GM18519 (cell line): ENCODE measurements at regions not wholly inside any gene's neighbourhood (a gene's known extent, or its start where the extent isn't known, plus 50 kb on each side); places are given as distances from the start of the nearest gene placed in this dataset.

Source experiments
- ATAC-seq: cut with Tn5 transposase; IDR thresholded peaks from one replicate; pipeline ENCODE4 v1.9.1; 2021; ENCODE audit warnings: mild to moderate bottlenecking, moderate library complexity; ENCODE audit not compliant: unreplicated experiment, low FRiP score

GRCh38 chr2:44825702-44826101 is 115.8 kb upstream of the SIX3 start:
- ATAC-seq, result no peak

- no peak for ATAC-seq
These were observed 114.9 kb upstream of the SIX3 start for GRCh38 chr2:44826601-44827000.

DNA sequence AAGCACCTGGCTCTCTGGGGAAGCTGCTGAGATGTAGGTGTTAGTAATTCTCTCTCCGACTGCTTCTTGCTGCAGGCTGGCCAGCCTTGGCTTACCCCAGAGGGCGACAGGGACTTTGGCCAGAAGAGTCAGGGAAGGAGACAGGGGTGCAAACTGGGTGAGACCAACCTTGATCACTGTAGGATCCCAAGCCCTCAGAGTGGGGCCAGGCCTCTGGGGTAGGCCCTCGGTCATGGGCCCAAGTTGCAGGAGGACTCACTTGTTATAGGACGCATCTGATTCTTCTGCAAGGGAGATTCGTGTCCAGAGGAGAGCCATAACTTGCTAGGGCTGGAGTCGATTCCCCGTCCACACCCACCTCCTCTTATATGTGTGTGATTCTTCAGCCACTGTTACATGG is 111.7 kb upstream of the SIX3 start:
- no peak for ATAC-seq

DNA sequence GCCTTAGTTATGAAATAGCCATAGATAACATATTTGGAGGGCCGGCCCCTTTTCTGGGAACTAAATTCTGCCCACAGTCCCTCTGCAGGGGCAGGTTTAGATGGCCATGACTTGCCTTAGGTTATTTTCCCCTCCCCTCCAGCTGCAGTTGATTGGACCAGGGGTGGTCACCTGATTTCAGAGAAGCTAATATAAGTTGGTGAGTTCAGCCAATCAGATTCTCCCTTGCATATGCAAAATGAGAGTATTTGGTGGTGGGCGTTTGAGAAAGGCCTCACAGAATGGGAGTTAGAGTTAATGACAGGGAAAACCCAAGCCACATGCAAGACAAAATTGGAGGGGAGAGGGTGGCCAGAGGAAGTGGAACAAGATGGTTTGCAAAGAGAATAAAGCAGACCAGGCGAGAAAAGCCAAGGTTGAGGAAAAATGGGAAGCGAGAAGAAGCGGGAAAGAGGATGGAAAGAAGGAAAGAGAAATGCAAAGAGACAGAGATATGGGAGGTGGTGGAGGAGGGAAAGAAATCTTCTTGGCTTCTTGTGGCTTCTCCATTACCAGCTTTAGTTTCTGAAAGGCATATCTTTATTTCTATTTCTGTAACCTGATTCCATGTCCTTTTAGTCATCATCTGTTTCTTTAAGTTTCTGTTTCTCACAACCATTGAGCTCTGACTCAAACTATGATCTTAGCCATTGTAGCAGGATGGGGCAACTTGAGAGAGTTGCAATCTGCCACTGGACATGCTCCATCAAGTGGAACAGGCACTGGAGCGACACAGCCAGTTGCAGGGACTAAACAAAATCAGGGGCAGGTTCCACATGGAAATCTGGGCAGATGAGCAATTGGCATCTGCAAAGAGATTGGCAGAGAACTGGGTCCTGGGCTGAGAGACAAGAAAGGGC is 108.1 kb upstream of the SIX3 start:
- ATAC-seq, result peak; percentile 59

- ATAC-seq, result no peak
These were observed 106.8 kb upstream of the SIX3 start for GRCh38 chr2:44834656-44835055.

DNA sequence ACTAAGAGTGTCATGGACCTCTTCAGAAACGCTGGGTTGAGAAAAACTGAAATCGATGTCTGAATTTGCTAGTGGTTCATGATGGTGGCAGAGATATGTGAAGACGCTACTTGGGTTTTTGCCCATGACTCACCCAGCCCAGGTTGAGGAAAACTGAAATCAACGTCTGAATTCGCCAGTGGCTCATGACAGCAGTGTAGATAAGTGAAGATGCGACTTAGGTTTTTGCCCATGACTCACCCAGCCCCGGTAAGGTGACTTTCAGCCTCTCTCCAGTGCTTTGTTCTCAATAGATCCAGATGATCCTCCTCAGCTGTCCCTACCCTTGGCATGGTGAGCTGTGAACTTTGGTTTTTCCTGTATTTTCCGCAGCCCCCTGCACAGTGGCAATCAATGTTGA is 105.3 kb upstream of the SIX3 start:
- no peak for ATAC-seq

DNA sequence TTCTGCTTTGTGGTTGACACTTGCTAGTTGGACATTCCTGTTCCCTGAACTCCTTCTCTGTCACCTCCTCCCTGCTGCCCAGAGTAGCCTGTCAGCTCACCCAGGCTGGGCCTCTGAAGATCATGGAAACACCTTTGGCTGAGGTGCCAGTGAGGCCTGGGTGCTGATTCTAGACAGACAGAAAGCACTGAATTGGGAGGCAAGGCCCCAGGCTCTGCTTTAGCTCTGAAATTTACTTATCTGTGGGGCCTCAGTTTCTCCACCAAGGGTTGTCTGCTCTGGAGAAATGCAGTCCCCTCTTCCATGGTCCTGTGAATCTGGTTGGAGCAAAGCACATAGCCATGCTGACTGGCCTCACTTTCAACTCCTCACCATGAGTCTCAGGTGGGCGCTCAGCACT is 104.6 kb upstream of the SIX3 start:
- no peak for ATAC-seq

GRCh38 chr2:44838116-44838790 is 103.2 kb upstream of the SIX3 start:
- no peak for ATAC-seq

GRCh38 chr2:44839370-44839769 is 102.1 kb upstream of the SIX3 start:
- ATAC-seq, result no peak

DNA sequence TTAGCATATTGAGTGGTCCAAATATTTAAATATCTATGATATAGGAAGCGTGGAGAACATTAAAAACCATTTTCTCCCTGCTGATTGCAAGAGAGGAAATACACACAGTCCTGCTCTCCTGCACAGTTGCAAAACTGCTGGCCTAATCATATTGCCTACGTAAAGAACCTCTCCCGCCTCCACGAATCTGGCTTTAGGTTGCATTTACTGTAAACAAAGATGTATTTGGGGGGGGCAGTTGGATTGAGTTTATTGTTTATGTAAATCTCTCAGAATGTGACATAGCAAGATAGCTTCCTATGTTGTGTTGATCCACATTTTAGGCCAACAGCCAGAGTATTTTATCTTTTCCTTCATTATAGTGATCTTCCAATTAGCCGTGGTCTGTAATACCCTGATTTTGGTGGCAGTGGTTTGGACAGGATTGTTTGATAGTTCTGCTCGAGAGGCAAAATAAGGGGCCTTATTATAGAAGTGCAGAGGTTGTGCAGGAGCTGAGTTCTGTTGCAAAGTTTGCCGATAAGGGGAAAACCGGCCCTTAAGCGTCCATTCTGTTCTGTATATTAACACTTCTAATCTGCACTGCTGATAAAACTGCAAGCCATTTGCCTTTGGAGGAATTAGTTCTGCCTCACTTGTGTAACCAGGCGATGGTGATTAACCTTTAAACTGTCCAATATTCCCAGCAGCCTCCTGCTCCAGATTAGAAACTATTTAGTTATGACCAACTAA is 101.6 kb upstream of the SIX3 start:
- no peak for ATAC-seq

- ATAC-seq, result no peak
These were observed 101.0 kb upstream of the SIX3 start for GRCh38 chr2:44840503-44840850.

GRCh38 chr2:44843086-44843485 is 98.4 kb upstream of the SIX3 start:
- ATAC-seq, result no peak

DNA sequence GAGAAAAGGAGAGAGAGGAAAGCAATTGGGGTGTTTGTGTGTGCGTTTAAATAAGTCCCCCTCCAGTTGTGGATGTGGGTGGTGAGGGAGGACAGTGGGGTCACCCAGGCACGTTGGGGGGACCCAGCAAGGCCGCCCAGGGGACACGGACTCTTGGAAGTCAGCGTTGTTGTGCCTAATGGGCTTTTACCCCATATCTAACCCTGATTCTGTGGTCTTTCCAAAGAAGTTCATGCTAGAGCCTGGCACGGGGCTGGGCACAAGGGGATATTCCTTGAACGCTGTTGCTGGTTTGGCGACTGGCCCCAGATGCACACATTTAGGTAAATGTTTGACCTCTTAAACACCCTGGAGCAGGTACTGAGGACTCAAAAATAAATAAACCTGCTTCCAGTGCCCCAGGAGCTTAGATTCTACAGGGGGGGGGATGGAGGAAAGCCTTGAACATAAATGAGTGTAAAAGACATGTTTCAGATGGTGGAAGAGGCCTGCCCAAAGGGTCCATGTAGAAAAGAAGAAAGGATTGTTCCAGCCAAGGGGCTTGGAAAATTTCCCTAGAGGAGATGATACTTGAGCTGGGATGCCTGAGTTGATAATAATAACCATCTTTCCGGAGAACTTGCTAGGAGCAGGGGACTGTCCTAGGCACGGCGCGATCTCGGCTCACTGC is 97.7 kb upstream of the SIX3 start:
- no peak for ATAC-seq

- ATAC-seq, result no peak
These were observed 96.7 kb upstream of the SIX3 start for GRCh38 chr2:44844651-44845270.

- no peak for ATAC-seq
These were observed 93.5 kb upstream of the SIX3 start for GRCh38 chr2:44848026-44848425.

GRCh38 chr2:44850016-44850415 is 91.5 kb upstream of the SIX3 start:
- no peak for ATAC-seq

DNA sequence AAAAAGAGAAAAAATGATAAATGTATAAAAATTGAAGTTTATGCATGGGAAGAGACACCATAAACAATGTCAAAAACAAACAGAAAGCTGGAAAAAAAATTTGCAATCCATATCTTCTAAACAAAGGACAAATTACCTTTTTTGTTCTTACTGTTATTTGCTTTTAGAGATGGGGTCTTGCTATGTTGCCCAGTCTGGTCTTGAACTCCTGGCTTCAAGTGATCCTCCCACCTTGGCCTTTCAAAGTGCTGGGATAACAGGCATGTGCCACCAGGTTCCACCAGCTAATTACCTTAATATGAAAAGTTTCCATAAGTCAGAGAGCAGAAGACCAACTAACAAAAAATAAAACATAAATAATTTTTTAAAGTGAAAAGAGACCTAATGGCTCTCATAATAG is 90.0 kb upstream of the SIX3 start:
- no peak for ATAC-seq

DNA sequence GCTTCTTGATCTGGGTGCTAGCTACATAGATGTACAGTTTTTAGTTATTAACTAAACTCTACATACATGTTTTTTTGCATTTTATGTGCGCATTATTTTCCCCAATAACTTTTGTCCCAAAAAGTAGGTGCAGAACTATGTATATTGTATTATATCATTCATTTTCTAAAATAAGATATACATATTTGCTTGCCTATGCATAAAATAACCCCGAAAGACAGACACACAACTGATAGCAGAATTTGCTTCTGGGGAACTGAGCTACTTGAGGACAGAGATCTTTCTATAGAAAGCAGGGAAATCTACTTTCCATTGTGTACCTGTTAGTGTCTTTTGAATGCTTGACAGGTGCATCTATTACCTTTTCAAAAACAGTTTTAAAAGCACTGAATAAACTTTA is 88.9 kb upstream of the SIX3 start:
- no peak for ATAC-seq

DNA sequence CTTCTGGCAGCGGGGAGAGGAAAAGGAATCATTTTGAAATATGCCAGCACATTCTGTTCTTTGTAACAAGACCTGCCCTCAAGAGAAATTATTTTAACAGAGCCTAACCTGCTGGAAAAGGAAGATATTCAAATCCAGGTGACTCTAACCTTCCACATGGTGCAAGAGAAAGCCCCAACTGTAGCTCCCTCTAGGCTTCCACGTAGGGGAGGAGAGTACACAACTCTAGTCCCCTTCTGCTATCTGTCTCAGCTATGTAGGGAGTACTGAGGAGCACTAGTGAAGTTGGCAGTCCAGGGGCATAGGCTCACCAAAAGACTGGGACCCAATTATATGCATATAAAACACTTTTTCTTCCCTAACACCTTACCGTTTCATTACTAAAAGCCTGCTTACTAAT is 82.2 kb upstream of the SIX3 start:
- no peak for ATAC-seq

GRCh38 chr2:44866152-44866551 is 75.3 kb upstream of the SIX3 start:
- ATAC-seq, result no peak
